OCI-LY3 (cell line): ENCODE measurements at regions not wholly inside any gene's neighbourhood (a gene's known extent, or its start where the extent isn't known, plus 50 kb on each side); places are given as distances from the start of the nearest gene placed in this dataset.

Experiments
- CTCF ChIP-seq: fragments of 200-600, 300-600 bp; sonication (generic); IDR thresholded peaks from 2 replicates; pipeline ENCODE4 v1.5.1; 2014; ENCODE audit warnings: antibody characterized with exemption, low read length, low read depth
- EZH2phosphoT487 ChIP-seq: fragments of 200-600 bp; shearing (Covaris generic); IDR thresholded peaks from 2 replicates; pipeline ENCODE4 v1.6.1; 2018; ENCODE audit warnings: antibody characterized with exemption, mixed run types, low read depth

- no peak for TF ChIP-seq CTCF
- TF ChIP-seq EZH2phosphoT487, result no peak
Measured at GRCh38 chrX:128754130-128754529, 701.9 kb upstream of the ACTRT1 start.
